H9 (cell line): ENCODE measurements at regions not wholly inside any gene's neighbourhood (a gene's known extent, or its start where the extent isn't known, plus 50 kb on each side); places are given as distances from the start of the nearest gene placed in this dataset.

Experiments
- DNase-seq: peaks from one replicate; pipeline ENCODE4 v3.0.0-alpha.2; 2017
- H2AFZ ChIP-seq: one replicate; pipeline ENCODE4 v1.6.1; 2013; ENCODE audit warnings: mild to moderate bottlenecking, low read length, control low read depth, moderate library complexity
- H2AK5ac ChIP-seq: 2 replicates; pipeline ENCODE4 v1.6.1; 2013; ENCODE audit warnings: low read length, control low read depth, mixed read lengths; ENCODE audit not compliant: insufficient read length
- H2BK120ac ChIP-seq: one replicate; pipeline ENCODE4 v1.6.1; 2013; ENCODE audit warnings: low read depth, mild to moderate bottlenecking, low read length, control low read depth, inconsistent platforms; ENCODE audit not compliant: poor library complexity, severe bottlenecking
- H2BK12ac ChIP-seq: 2 replicates; pipeline ENCODE4 v1.6.1; 2013; ENCODE audit warnings: low read length, control low read depth, mixed read lengths, low read depth; ENCODE audit not compliant: insufficient read length
- H2BK15ac ChIP-seq: 2 replicates; pipeline ENCODE4 v1.6.1; 2013; ENCODE audit warnings: low read depth, low read length, control low read depth
- H2BK20ac ChIP-seq: one replicate; pipeline ENCODE4 v1.6.1; 2013; ENCODE audit warnings: low read depth, mild to moderate bottlenecking, low read length, control low read depth, inconsistent platforms; ENCODE audit not compliant: poor library complexity, severe bottlenecking
- H2BK5ac ChIP-seq: 2 replicates; pipeline ENCODE4 v1.6.1; 2013; ENCODE audit warnings: low read length, control low read depth, mixed read lengths; ENCODE audit not compliant: insufficient read length
- H3K14ac ChIP-seq: 2 replicates; pipeline ENCODE4 v1.6.1; 2013; ENCODE audit warnings: low read length, control low read depth; ENCODE audit not compliant: insufficient read depth
- H3K18ac ChIP-seq: 2 replicates; pipeline ENCODE4 v1.6.1; 2013; ENCODE audit warnings: low read depth, mild to moderate bottlenecking, mixed read lengths, low read length, control low read depth; ENCODE audit not compliant: insufficient read length
- H3K23ac ChIP-seq: 2 replicates; pipeline ENCODE4 v1.6.1; 2013; ENCODE audit warnings: low read length, control low read depth, mixed read lengths, low read depth; ENCODE audit not compliant: insufficient read length
- H3K23me2 ChIP-seq: 2 replicates; pipeline ENCODE4 v1.6.1; 2013; ENCODE audit warnings: low read depth, mild to moderate bottlenecking, mixed read lengths, low read length, control low read depth; ENCODE audit not compliant: insufficient read length, poor library complexity, severe bottlenecking
- H3K27ac ChIP-seq: 2 replicates; pipeline ENCODE4 v1.5.1; 2013; ENCODE audit warnings: low read length, control low read depth, mixed read lengths, low read depth; ENCODE audit not compliant: insufficient read length
- H3K27me3 ChIP-seq: 2 replicates; pipeline ENCODE4 v1.6.1; 2013; ENCODE audit warnings: low read length, control low read depth, inconsistent platforms; ENCODE audit not compliant: insufficient read depth
- H3K4ac ChIP-seq: 2 replicates; pipeline ENCODE4 v1.6.1; 2013; ENCODE audit warnings: low read depth, mild to moderate bottlenecking, control low read depth, inconsistent platforms, low read length, moderate library complexity
- H3K4me1 ChIP-seq: 2 replicates; pipeline ENCODE4 v1.6.1; 2013; ENCODE audit warnings: low read length, control low read depth, inconsistent platforms; ENCODE audit not compliant: insufficient read depth
- H3K4me2 ChIP-seq: 2 replicates; pipeline ENCODE4 v1.6.1; 2013; ENCODE audit warnings: low read length, control low read depth, mixed read lengths; ENCODE audit not compliant: insufficient read length, insufficient read depth
- H3K56ac ChIP-seq: 2 replicates; pipeline ENCODE4 v1.6.1; 2013; ENCODE audit warnings: low read depth, mild to moderate bottlenecking, mixed read lengths, low read length, control low read depth; ENCODE audit not compliant: insufficient read length
- H3K79me1 ChIP-seq: 2 replicates; pipeline ENCODE4 v1.6.1; 2013; ENCODE audit warnings: low read depth, mild to moderate bottlenecking, moderate library complexity, low read length, control low read depth, inconsistent platforms; ENCODE audit not compliant: insufficient read depth, poor library complexity, severe bottlenecking
- H3K79me2 ChIP-seq: 2 replicates; pipeline ENCODE4 v1.6.1; 2013; ENCODE audit warnings: low read length, control low read depth, inconsistent platforms; ENCODE audit not compliant: insufficient read depth
- H3K9ac ChIP-seq: 2 replicates; pipeline ENCODE4 v1.6.1; 2013; ENCODE audit warnings: low read length, control low read depth, mixed read lengths; ENCODE audit not compliant: insufficient read length; ENCODE audit errors: extremely low read depth
- H3K9me3 ChIP-seq: one replicate; pipeline ENCODE4 v1.6.1; 2013; ENCODE audit warnings: low read depth, low read length, inconsistent platforms; ENCODE audit not compliant: control insufficient read depth
- H3T11ph ChIP-seq: one replicate; pipeline ENCODE4 v1.6.1; 2013; ENCODE audit warnings: mild to moderate bottlenecking, low read length, control low read depth, inconsistent platforms
- H4K20me1 ChIP-seq: one replicate; pipeline ENCODE4 v1.6.1; 2013; ENCODE audit not compliant: control insufficient read depth, insufficient read length, insufficient read depth
- H4K5ac ChIP-seq: 2 replicates; pipeline ENCODE4 v1.6.1; 2013; ENCODE audit warnings: low read depth, mild to moderate bottlenecking, mixed read lengths, low read length, control low read depth; ENCODE audit not compliant: insufficient read length
- H4K8ac ChIP-seq: replicated peaks from 2 replicates; pipeline ENCODE4 v1.6.1; 2013; ENCODE audit warnings: low read length, control low read depth, mixed read lengths, low read depth; ENCODE audit not compliant: insufficient read length
- H4K91ac ChIP-seq: 2 replicates; pipeline ENCODE4 v1.6.1; 2013; ENCODE audit warnings: low read depth, mild to moderate bottlenecking, moderate library complexity, mixed read lengths, low read length, control low read depth; ENCODE audit not compliant: insufficient read length
- H3K27ac Mint-ChIP-seq, 3 experiments: 2 replicates in 2 of 3; 3 replicates in 1 of 3; pipeline ENCODE4 v1.8.0; 2020 to 2021; ENCODE audit warnings: mixed read lengths in 3 of 3, mild to moderate bottlenecking in 1 of 3, moderate library complexity in 1 of 3
- H3K27me3 Mint-ChIP-seq: 2 replicates; pipeline ENCODE4 v1.8.0; 2021; ENCODE audit warnings: low read depth, mild to moderate bottlenecking, moderate library complexity, mixed read lengths
- H3K36me3 Mint-ChIP-seq, 3 experiments: 2 replicates in 2 of 3; 3 replicates in 1 of 3; pipeline ENCODE4 v1.8.0; 2020 to 2021; ENCODE audit warnings: low read depth in 3 of 3, mixed read lengths in 3 of 3; ENCODE audit not compliant: insufficient read depth in 1 of 3
- H3K4me1 Mint-ChIP-seq, 2 experiments: 2 replicates each; pipeline ENCODE4 v1.8.0; 2020; ENCODE audit warnings: mixed read lengths in 2 of 2
- H3K4me3 Mint-ChIP-seq, 2 experiments: 2 replicates in 1 of 2; 3 replicates in 1 of 2; pipeline ENCODE4 v1.8.0; 2020 to 2021; ENCODE audit warnings: mild to moderate bottlenecking in 2 of 2, mixed read lengths in 2 of 2, moderate library complexity in 1 of 2
- H3K9me3 Mint-ChIP-seq, 2 experiments: 2 replicates in 1 of 2; 3 replicates in 1 of 2; pipeline ENCODE4 v1.8.0; 2020; ENCODE audit warnings: mild to moderate bottlenecking in 2 of 2, mixed read lengths in 2 of 2, moderate library complexity in 1 of 2
- WGBS: extraction: QIAGEN DNeasy Blood & Tissue Kit; methylation state at CpG from one replicate; pipeline ENCODE4 v1.1.7; 2013; ENCODE audit warnings: missing lambda C conversion rate, low lambda C conversion rate, mixed read lengths; ENCODE audit not compliant: insufficient read length; ENCODE audit errors: extremely low coverage; 5-methylcytosine and 5-hydroxymethylcytosine counted together
- TF ChIP-seq, protein P1 (sequence below): fragments of 200-600 bp; sonication (generic); conservative IDR thresholded peaks from 3 replicates; pipeline ENCODE4 v1.8.0; 2021; ENCODE audit warnings: antibody characterized with exemption, mild to moderate bottlenecking

- Histone ChIP-seq H2AK5ac (no peak overlapping the region), H3K23me2 (no peaks in the 10 kb centered on the region), H3K56ac (no peak overlapping the region), H3K9ac (no peak overlapping the region), H2BK5ac (no peak overlapping the region), H2BK12ac (no peak overlapping the region), H3K9me3 (no peaks in the 10 kb centered on the region), H4K5ac (no peak overlapping the region), H2BK15ac (no peak overlapping the region), H3K4me2 (no peak overlapping the region), H3K27me3 (no peaks in the 10 kb centered on the region; the same call in 1 of the 2 replicates), H2BK20ac (no peak overlapping the region), H3T11ph (no peak overlapping the region), H3K14ac (no peak overlapping the region), H2AFZ (no peak overlapping the region), H4K91ac (no peak overlapping the region), H3K18ac (no peak overlapping the region), H3K23ac (no peak overlapping the region), H2BK120ac (no peak overlapping the region), H4K8ac (no peak overlapping the region), H3K79me1 (no peaks in the 10 kb centered on the region), H3K4me1 (peaks cover 4% of the 10 kb centered on the region; the same call in 1 of the 2 replicates), H3K27ac (no peak overlapping the region), H3K4ac (no peak overlapping the region), H4K20me1 (no peaks in the 10 kb centered on the region), H3K79me2 (0 out of 2 replicates have a peak, but pooled peaks cover 1% of the 10 kb centered on the region)
- Mint-ChIP-seq H3K4me1 (peaks cover 23 to 25% of the 10 kb centered on the region in 2 experiments), H3K36me3 (no peaks in the 10 kb centered on the region), H3K27ac (no peak overlapping the region), H3K9me3 (no peaks in the 10 kb centered on the region), H3K4me3 (no peak overlapping the region), H3K27me3 (peaks cover 14% of the 10 kb centered on the region)
- DNase-seq: no peak
- TF ChIP-seq, protein P1, sequence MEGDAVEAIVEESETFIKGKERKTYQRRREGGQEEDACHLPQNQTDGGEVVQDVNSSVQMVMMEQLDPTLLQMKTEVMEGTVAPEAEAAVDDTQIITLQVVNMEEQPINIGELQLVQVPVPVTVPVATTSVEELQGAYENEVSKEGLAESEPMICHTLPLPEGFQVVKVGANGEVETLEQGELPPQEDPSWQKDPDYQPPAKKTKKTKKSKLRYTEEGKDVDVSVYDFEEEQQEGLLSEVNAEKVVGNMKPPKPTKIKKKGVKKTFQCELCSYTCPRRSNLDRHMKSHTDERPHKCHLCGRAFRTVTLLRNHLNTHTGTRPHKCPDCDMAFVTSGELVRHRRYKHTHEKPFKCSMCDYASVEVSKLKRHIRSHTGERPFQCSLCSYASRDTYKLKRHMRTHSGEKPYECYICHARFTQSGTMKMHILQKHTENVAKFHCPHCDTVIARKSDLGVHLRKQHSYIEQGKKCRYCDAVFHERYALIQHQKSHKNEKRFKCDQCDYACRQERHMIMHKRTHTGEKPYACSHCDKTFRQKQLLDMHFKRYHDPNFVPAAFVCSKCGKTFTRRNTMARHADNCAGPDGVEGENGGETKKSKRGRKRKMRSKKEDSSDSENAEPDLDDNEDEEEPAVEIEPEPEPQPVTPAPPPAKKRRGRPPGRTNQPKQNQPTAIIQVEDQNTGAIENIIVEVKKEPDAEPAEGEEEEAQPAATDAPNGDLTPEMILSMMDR: no peak
- WGBS: no CpG with 5 or more reads among the region's 9 CpGs
These were observed 113.7 kb upstream of the ANKRD1 start for GRCh38 chr10:91034494-91035159.
